ENCODE measurements at regions not wholly inside any gene's neighbourhood (a gene's known extent, or its start where the extent isn't known, plus 50 kb on each side); places are given as distances from the start of the nearest gene placed in this dataset.

DNA sequence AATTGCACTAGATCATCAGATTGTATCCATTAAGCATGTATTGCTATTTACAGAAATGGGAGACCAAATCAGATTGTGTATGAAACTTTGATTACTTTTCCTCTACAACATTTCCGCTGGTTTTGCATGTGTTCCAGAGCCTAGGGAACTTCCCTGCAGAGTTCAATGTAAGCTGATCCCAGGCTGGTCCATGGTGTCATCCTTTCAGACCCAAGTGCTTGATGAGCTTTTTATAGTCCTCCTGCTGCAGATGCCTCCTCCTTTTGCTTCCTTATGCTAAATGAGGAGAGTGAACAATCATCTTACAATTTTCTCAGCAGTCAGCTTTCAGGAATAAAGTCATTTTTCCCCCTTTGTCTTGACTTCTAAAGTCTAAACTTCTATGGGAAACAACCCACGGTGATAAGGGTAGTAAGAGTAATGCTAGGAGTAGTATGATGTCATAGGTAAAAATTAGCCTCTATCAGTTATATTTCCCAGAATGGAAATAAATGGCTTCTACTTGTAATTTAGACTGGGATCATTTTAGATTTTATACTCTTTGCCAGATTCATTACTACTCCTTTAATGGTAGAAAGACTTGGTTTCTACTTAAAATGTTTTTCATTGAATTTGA is 55.1 kb upstream of the SLC4A4 start:
- TF ChIP-seq, protein P1, sequence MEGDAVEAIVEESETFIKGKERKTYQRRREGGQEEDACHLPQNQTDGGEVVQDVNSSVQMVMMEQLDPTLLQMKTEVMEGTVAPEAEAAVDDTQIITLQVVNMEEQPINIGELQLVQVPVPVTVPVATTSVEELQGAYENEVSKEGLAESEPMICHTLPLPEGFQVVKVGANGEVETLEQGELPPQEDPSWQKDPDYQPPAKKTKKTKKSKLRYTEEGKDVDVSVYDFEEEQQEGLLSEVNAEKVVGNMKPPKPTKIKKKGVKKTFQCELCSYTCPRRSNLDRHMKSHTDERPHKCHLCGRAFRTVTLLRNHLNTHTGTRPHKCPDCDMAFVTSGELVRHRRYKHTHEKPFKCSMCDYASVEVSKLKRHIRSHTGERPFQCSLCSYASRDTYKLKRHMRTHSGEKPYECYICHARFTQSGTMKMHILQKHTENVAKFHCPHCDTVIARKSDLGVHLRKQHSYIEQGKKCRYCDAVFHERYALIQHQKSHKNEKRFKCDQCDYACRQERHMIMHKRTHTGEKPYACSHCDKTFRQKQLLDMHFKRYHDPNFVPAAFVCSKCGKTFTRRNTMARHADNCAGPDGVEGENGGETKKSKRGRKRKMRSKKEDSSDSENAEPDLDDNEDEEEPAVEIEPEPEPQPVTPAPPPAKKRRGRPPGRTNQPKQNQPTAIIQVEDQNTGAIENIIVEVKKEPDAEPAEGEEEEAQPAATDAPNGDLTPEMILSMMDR (conservative IDR thresholded peaks at IDR 0.05; ENCODE audit: low read length) = no peak
- no peak for TF ChIP-seq EZH2phosphoT487 (IDR thresholded peaks at IDR 0.05; ENCODE audit: borderline replicate concordance, low read depth, low read length)
